Esophagus squamous epithelium (tissue), 4 donors: ENCODE measurements at regions not wholly inside any gene's neighbourhood (a gene's known extent, or its start where the extent isn't known, plus 50 kb on each side); places are given as distances from the start of the nearest gene placed in this dataset.

Experiments used
- CTCF ChIP-seq, 6 experiments: fragments of 450-650 bp in 4 of 6; fragments of 200-600 bp in 2 of 6; sonication (generic) in 2 of 6; IDR thresholded peaks; one replicate each; pipeline ENCODE4 v1.5.1; 2016 to 2019; ENCODE audit warnings: antibody characterized with exemption in 6 of 6, mild to moderate bottlenecking in 4 of 6, moderate library complexity in 4 of 6
- POLR2A ChIP-seq, 4 donors: fragments of 450-650 bp; IDR thresholded peaks; one replicate each; pipeline ENCODE4 v1.6.1; 2017; ENCODE audit warnings: antibody characterized with exemption in 4 of 4, mild to moderate bottlenecking in 4 of 4, moderate library complexity in 3 of 4

GRCh38 chr1:30001011-30001731 is 722.2 kb downstream of the MATN1 start:
- TF ChIP-seq CTCF (IDR thresholded peaks at IDR 0.05) (no peak), POLR2A (IDR thresholded peaks at IDR 0.05) (no peak)
